Mucosa of rectum (tissue), 2 donors: ENCODE measurements at regions not wholly inside any gene's neighbourhood (a gene's known extent, or its start where the extent isn't known, plus 50 kb on each side); places are given as distances from the start of the nearest gene placed in this dataset.

Experiments used
- H3K27ac ChIP-seq, 2 donors: one replicate each; pipeline ENCODE4 v1.7.0; 2013; ENCODE audit warnings: inconsistent platforms in 2 of 2, low read depth in 2 of 2, low read length in 2 of 2
- H3K27me3 ChIP-seq, 2 donors: one replicate each; pipeline ENCODE4 v1.7.0; 2013; ENCODE audit warnings: low read length in 2 of 2; ENCODE audit not compliant: control insufficient read depth in 2 of 2, insufficient read depth in 2 of 2
- H3K36me3 ChIP-seq, 2 donors: one replicate each; pipeline ENCODE4 v1.7.0; 2013; ENCODE audit warnings: low read length in 2 of 2; ENCODE audit not compliant: control insufficient read depth in 2 of 2, insufficient read depth in 2 of 2
- H3K4me1 ChIP-seq, 2 donors: one replicate each; pipeline ENCODE4 v1.7.0; 2013; ENCODE audit warnings: low read length in 2 of 2, mild to moderate bottlenecking in 1 of 2; ENCODE audit not compliant: control insufficient read depth in 2 of 2, insufficient read depth in 2 of 2
- H3K4me3 ChIP-seq, 2 donors: one replicate each; pipeline ENCODE4 v1.7.0; 2013; ENCODE audit warnings: low read length in 2 of 2
- H3K9ac ChIP-seq, 2 donors: one replicate each; pipeline ENCODE4 v1.7.0; 2013; ENCODE audit warnings: low read length in 2 of 2, low read depth in 1 of 2, mild to moderate bottlenecking in 1 of 2
- H3K9me3 ChIP-seq, 2 donors: one replicate each; pipeline ENCODE4 v1.7.0; 2013; ENCODE audit warnings: low read length in 2 of 2; ENCODE audit not compliant: control insufficient read depth in 2 of 2
- donor health status: healthy.
- donor health status: Normal muscosa, but diverticular disease.

DNA sequence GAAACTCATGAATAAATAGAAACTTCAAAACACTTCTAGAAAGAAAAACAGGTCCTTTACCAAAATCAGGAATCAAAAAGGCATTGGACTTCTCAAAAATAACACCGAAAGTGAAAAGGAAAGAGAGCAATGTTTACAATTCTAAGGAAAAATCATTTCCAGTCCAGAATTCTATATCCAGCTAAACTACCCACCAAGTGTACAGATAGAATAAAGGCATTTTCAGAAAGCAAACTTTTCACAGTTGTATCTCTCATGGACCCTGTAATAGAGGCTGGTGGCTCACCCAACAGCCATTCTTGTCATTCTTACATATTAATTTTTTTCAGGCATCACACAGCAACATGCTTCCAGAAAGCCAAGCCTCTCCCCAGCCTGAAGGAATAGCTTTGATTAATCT lies 63.7 kb downstream of the FOXD1 start:
- Histone ChIP-seq H3K27ac (no peak overlapping the region), H3K4me1 (peaks cover 0 to 7% of the 10 kb centered on the region in 2 donors), H3K27me3 (peaks cover 27 to 35% of the 10 kb centered on the region in 2 donors), H3K9me3 (peaks cover 2 to 9% of the 10 kb centered on the region in 2 donors), H3K36me3 (no peaks in the 10 kb centered on the region), H3K9ac (no peak overlapping the region), H3K4me3 (no peak overlapping the region)

DNA sequence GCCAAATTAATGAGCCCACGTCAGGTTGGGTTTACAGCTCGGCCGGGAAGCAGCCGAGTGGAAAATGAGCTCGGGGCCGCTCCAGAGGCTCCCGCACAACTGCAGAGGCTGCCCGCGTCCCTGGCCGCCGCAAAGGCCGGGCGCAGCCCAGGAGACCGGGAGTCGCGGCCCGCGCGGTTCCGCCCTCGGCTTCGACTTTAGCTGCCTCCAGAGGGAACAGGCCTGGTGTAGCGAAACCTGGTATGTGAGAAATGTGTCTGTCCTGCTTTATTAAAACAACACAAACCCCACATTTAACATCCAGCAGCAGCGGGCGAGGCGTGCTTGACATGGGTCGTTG lies 66.2 kb downstream of the FOXD1 start:
- Histone ChIP-seq H3K27ac (no peak overlapping the region), H3K4me1 (peaks cover 0 to 7% of the 10 kb centered on the region in 2 donors), H3K4me3 (peak overlapping the region; percentile 13 to 28), H3K36me3 (no peaks in the 10 kb centered on the region), H3K9ac (no peak overlapping the region), H3K9me3 (peaks cover 2 to 9% of the 10 kb centered on the region in 2 donors), H3K27me3 (peaks cover 40 to 51% of the 10 kb centered on the region in 2 donors)

- Histone ChIP-seq H3K27me3 (peaks cover 40 to 51% of the 10 kb centered on the region in 2 donors), H3K27ac (no peak overlapping the region), H3K36me3 (no peaks in the 10 kb centered on the region), H3K4me3 (peak overlapping the region; percentile 13 to 28), H3K4me1 (peaks cover 0 to 7% of the 10 kb centered on the region in 2 donors), H3K9me3 (peaks cover 2 to 9% of the 10 kb centered on the region in 2 donors), H3K9ac (no peak overlapping the region)
Observed at GRCh38 chr5:73381590-73382400, 66.8 kb downstream of the FOXD1 start.

DNA sequence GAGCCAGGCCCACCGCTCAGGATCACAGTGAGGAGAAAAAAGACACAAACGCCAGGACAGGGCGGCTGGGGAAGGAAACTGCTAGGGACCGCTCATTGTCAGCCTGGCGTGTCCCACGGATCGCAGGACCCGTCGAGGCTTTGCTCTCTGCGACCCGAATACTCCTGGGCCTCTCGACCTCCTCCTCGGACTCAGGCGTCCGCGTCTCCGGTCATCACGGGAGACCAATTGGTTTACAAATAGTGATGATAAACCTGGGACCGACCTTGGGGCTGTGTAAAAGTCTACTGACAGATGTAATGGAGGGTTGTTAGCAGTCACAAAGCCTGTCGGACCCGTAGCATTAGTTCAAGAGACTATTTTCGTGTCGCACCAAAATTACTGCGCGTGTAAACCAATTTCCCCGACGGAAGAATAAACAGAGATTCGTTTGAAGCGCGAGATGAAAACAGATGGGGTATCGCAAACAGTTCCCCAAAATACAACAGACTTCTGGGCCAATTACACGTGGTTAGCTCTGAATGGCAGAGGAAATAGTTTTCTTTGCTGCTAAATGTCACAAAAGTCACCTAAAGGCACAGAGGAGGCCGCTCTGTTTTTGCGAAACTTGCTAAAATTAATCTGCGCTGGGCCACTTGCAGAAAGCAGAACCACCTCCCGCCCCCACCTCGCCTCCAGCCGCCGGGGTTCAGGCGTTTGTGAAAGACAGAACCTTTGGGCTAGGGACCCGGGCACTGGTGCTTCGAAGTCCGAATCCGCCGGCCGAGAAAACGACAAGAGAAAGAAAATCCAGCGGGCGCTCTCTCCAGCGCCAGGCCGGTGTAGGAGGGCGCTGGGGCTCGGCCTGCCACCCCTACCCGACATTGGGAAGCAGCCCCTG lies 67.6 kb downstream of the FOXD1 start:
- Histone ChIP-seq H3K9ac (no peak overlapping the region), H3K4me3 (no peak overlapping the region), H3K9me3 (peaks cover 2 to 8% of the 10 kb centered on the region in 2 donors), H3K4me1 (peaks cover 0 to 7% of the 10 kb centered on the region in 2 donors), H3K36me3 (no peaks in the 10 kb centered on the region), H3K27ac (no peak overlapping the region), H3K27me3 (peaks cover 41 to 51% of the 10 kb centered on the region in 2 donors)

DNA sequence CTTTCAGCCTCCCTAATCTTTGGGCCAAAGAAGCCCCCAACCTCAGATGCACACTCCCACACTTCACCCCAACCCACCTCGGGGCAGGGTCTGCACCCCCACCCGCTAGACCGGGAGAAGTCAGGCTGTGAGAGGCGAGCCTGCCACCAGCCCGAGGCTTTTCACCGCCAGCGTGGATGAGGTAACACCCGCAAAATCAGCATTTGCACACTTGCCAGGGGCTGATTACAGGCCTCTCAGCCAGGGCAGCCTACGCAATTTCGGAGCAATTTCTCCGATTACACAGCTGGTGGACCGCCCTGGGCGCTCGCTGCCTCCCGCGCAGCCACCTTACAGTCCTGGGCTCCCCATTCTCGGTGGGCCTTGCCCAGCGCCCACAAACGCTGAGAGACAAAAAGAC lies 68.5 kb downstream of the FOXD1 start:
- Histone ChIP-seq H3K36me3 (no peaks in the 10 kb centered on the region), H3K4me1 (peaks cover 0 to 7% of the 10 kb centered on the region in 2 donors), H3K27me3 (peaks cover 43 to 51% of the 10 kb centered on the region in 2 donors), H3K9me3 (peaks cover 2 to 3% of the 10 kb centered on the region in 2 donors), H3K27ac (no peak overlapping the region), H3K9ac (no peak overlapping the region), H3K4me3 (no peak overlapping the region)

DNA sequence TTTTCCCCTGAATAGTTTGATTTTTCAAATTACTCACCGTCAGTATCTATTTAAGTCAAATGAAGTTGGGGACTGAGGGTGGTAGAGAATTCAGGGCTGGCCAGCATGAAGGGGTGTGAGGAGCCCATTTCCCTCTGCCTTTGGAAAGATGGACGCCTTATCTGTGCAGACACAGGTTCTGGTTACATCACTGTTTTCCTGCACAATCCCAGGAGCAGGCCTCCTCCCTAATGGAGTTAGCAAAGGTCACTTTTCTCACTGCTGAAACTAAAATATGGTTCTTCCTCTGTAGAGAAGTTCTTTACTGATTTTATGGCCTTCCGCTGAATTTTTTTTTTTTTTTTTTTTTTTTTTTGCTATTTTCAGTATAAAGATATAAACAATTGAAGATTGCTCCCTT lies 69.1 kb downstream of the FOXD1 start:
- Histone ChIP-seq H3K27me3 (peaks cover 43 to 51% of the 10 kb centered on the region in 2 donors), H3K4me3 (no peak overlapping the region), H3K36me3 (no peaks in the 10 kb centered on the region), H3K4me1 (peaks cover 0 to 7% of the 10 kb centered on the region in 2 donors), H3K9me3 (peaks cover 0 to 2% of the 10 kb centered on the region in 2 donors), H3K27ac (no peak overlapping the region), H3K9ac (no peak overlapping the region)

DNA sequence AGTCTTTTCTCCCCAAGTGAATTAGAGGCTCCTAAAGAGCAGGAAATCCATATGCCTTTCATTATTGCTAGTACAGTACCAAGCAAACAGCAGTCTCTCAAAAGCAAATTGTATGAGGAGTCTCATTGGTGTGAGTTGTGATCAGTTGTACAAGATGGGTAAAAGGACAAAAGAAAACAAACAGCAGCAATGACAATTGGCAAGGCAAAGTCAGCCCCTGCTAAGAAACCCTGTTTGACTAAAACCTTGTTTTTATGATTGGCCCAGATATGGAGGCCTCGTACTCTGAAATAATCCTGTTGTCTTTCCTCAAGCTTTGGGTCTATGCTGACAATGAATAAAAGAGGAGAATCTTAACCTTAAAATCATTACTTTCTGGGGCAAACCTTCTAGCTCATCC lies 69.8 kb downstream of the FOXD1 start:
- Histone ChIP-seq H3K27ac (no peak overlapping the region), H3K4me3 (no peak overlapping the region), H3K27me3 (peaks cover 43 to 51% of the 10 kb centered on the region in 2 donors), H3K9me3 (no peaks in the 10 kb centered on the region), H3K36me3 (no peaks in the 10 kb centered on the region), H3K9ac (no peak overlapping the region), H3K4me1 (peaks cover 0 to 7% of the 10 kb centered on the region in 2 donors)

- Histone ChIP-seq H3K27me3 (peaks cover 38 to 46% of the 10 kb centered on the region in 2 donors), H3K27ac (no peak overlapping the region), H3K36me3 (no peaks in the 10 kb centered on the region), H3K4me3 (no peak overlapping the region), H3K4me1 (peaks cover 0 to 7% of the 10 kb centered on the region in 2 donors), H3K9ac (no peak overlapping the region), H3K9me3 (no peaks in the 10 kb centered on the region)
Observed at GRCh38 chr5:73378070-73378469, 70.5 kb downstream of the FOXD1 start.

- H3K36me3 ChIP-seq: no peaks in the 10 kb centered on the region
- peaks cover 33 to 36% of the 10 kb centered on the region in 2 donors for H3K27me3 ChIP-seq
- H3K9ac ChIP-seq: no peak overlapping the region
- H3K9me3 ChIP-seq: no peaks in the 10 kb centered on the region
- no peak overlapping the region for H3K4me3 ChIP-seq
- no peak overlapping the region for H3K27ac ChIP-seq
- H3K4me1 ChIP-seq: peaks cover 0 to under 1% of the 10 kb centered on the region in 2 donors
Observed at GRCh38 chr5:73376618-73377170, 71.9 kb downstream of the FOXD1 start.

DNA sequence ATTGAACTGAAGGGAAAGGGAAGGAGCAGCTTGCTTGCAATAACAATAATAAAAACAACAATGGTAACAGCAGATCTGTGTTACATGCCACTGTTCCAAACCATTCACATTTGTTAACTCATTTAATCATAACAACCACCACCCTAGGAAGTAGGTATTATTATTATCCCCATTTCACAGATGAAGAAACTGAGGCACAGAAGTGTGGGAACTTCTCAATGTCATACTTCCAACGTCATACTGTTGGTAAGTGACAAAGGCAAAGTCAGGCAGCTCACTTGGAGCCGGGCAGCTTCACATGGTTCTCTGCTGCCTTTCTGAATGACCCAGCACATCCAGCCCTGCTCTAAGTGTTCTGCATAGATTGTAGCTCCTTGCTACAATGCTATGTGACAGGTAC lies 72.6 kb downstream of the FOXD1 start:
- no peaks in the 10 kb centered on the region for H3K9me3 ChIP-seq
- H3K27me3 ChIP-seq: peaks cover 29 to 30% of the 10 kb centered on the region in 2 donors
- no peaks in the 10 kb centered on the region for H3K36me3 ChIP-seq

More for the DNA sequence above, 72.6 kb downstream of the FOXD1 start:
- no peak overlapping the region for H3K9ac ChIP-seq
- H3K27ac ChIP-seq: no peak overlapping the region
- H3K4me3 ChIP-seq: no peak overlapping the region
- H3K4me1 ChIP-seq: no peaks in the 10 kb centered on the region
